SIG-M5 (cell line): ENCODE measurements at regions not wholly inside any gene's neighbourhood (a gene's known extent, or its start where the extent isn't known, plus 50 kb on each side); places are given as distances from the start of the nearest gene placed in this dataset.

ENCODE experiments used
- DNase-seq: peaks from one replicate; lab custom pipeline; 2025; lab: John Stamatoyannopoulos, UW

- DNase-seq, result no peak
These were observed 176.0 kb downstream of the ABHD5 start for GRCh38 chr3:43866529-43867353.

- no peak for DNase-seq
These were observed 176.8 kb downstream of the ABHD5 start for GRCh38 chr3:43867436-43868072.

- no peak for DNase-seq
These were observed 178.8 kb downstream of the ABHD5 start for GRCh38 chr3:43869491-43869890.

GRCh38 chr3:43870120-43870519 is 179.4 kb downstream of the ABHD5 start:
- DNase-seq, result no peak

- no peak for DNase-seq
These were observed 180.3 kb downstream of the ABHD5 start for GRCh38 chr3:43870844-43871626.

GRCh38 chr3:43871627-43872245 is 181.0 kb downstream of the ABHD5 start:
- DNase-seq, result no peak

GRCh38 chr3:43872301-43872700 is 181.6 kb downstream of the ABHD5 start:
- no peak for DNase-seq

GRCh38 chr3:43872901-43873300 is 182.2 kb downstream of the ABHD5 start:
- no peak for DNase-seq

- DNase-seq, result no peak
These were observed 183.0 kb downstream of the ABHD5 start for GRCh38 chr3:43873723-43874122.

GRCh38 chr3:43874290-43874689 is 183.6 kb downstream of the ABHD5 start:
- DNase-seq, result no peak

- no peak for DNase-seq
These were observed 184.0 kb downstream of the ABHD5 start for GRCh38 chr3:43874731-43875130.

GRCh38 chr3:43876648-43877047 is 185.9 kb downstream of the ABHD5 start:
- DNase-seq, result no peak

- DNase-seq, result no peak
These were observed 188.4 kb downstream of the ABHD5 start for GRCh38 chr3:43879166-43879565.

- DNase-seq, result no peak
These were observed 192.4 kb downstream of the ABHD5 start for GRCh38 chr3:43882976-43883680.

GRCh38 chr3:43883729-43884396 is 193.1 kb downstream of the ABHD5 start:
- no peak for DNase-seq

GRCh38 chr3:43884581-43884980 is 193.8 kb downstream of the ABHD5 start:
- no peak for DNase-seq

GRCh38 chr3:43885908-43886618 is 195.3 kb downstream of the ABHD5 start:
- DNase-seq, result no peak

- no peak for DNase-seq
These were observed 201.3 kb downstream of the ABHD5 start for GRCh38 chr3:43892061-43892460.

- no peak for DNase-seq
These were observed 201.8 kb downstream of the ABHD5 start for GRCh38 chr3:43892526-43892925.

- DNase-seq, result no peak
These were observed 203.0 kb downstream of the ABHD5 start for GRCh38 chr3:43893727-43894126.
